ENCODE measurements at regions not wholly inside any gene's neighbourhood (a gene's known extent, or its start where the extent isn't known, plus 50 kb on each side); places are given as distances from the start of the nearest gene placed in this dataset.

DNA sequence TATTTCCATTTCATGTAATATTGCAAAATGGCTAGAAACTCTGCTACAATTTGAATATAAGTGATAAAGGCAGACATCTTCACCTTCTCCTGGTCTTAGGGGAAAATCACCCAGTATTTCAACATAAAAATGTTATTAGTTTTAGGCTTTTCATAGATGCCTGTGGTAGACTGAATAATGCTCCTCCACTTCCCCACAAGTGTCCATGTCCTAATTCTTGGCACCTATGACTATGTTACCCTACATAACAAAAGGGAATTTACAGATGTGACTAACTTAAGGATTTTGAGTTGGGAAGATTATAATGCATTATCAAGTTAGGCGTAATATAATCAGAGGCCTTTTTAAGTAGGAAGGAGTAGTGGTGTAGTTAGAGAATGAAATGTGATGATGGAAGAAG, 196.4 kb downstream of the TMTC3 start:
- TF ChIP-seq, protein P1, sequence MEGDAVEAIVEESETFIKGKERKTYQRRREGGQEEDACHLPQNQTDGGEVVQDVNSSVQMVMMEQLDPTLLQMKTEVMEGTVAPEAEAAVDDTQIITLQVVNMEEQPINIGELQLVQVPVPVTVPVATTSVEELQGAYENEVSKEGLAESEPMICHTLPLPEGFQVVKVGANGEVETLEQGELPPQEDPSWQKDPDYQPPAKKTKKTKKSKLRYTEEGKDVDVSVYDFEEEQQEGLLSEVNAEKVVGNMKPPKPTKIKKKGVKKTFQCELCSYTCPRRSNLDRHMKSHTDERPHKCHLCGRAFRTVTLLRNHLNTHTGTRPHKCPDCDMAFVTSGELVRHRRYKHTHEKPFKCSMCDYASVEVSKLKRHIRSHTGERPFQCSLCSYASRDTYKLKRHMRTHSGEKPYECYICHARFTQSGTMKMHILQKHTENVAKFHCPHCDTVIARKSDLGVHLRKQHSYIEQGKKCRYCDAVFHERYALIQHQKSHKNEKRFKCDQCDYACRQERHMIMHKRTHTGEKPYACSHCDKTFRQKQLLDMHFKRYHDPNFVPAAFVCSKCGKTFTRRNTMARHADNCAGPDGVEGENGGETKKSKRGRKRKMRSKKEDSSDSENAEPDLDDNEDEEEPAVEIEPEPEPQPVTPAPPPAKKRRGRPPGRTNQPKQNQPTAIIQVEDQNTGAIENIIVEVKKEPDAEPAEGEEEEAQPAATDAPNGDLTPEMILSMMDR (IDR thresholded peaks at IDR 0.05): no peak
- no peak for TF ChIP-seq POLR2A (IDR thresholded peaks at IDR 0.05)
